GM13977 (cell line): ENCODE measurements at regions not wholly inside any gene's neighbourhood (a gene's known extent, or its start where the extent isn't known, plus 50 kb on each side); places are given as distances from the start of the nearest gene placed in this dataset.

Experiments used
- DNase-seq: peaks from one replicate; pipeline ENCODE4 v3.0.0; 2012; ENCODE audit warnings: low spot score
- in situ Hi-C: fragments of 300-500 bp; cut with MboI; formaldehyde crosslinking; loops from one replicate; pipeline ENCODE4 v1.12.0; 2022; ENCODE audit warnings: low sequenced_read_pairs, low pct_unique_long_range_greater_than_20kb, mixed read lengths, inconsistent platforms; ENCODE audit not compliant: unreplicated experiment
- TF ChIP-seq, protein P1 (sequence below): IDR thresholded peaks from 2 replicates; pipeline ENCODE4 v1.5.1; 2012; ENCODE audit warnings: mild to moderate bottlenecking, control low read depth; ENCODE audit not compliant: insufficient read depth; ENCODE audit errors: extremely low read depth, missing control alignments

DNA sequence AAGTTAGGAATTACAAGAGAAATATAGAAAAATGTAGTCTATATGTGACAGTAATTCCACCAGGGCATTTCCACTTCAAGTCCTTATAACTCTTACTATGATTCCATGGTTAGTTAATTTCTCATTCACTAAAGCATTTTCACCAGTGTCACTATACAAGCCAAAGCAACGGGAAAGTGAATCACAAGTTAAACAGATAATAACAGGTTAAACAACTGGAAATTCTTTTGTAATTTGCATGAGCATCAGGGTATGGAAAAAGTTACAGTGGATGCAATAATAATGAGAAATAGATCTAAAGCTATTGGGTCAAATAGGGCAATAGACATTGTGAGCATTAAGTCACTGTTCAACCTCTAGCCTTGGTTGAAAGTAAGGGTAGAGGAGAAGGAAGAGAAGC is 88.9 kb upstream of the ST6GAL2 start:
- no peak for DNase-seq
- TF ChIP-seq, protein P1, sequence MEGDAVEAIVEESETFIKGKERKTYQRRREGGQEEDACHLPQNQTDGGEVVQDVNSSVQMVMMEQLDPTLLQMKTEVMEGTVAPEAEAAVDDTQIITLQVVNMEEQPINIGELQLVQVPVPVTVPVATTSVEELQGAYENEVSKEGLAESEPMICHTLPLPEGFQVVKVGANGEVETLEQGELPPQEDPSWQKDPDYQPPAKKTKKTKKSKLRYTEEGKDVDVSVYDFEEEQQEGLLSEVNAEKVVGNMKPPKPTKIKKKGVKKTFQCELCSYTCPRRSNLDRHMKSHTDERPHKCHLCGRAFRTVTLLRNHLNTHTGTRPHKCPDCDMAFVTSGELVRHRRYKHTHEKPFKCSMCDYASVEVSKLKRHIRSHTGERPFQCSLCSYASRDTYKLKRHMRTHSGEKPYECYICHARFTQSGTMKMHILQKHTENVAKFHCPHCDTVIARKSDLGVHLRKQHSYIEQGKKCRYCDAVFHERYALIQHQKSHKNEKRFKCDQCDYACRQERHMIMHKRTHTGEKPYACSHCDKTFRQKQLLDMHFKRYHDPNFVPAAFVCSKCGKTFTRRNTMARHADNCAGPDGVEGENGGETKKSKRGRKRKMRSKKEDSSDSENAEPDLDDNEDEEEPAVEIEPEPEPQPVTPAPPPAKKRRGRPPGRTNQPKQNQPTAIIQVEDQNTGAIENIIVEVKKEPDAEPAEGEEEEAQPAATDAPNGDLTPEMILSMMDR, result no peak
- in situ Hi-C loops, result no loop called here

DNA sequence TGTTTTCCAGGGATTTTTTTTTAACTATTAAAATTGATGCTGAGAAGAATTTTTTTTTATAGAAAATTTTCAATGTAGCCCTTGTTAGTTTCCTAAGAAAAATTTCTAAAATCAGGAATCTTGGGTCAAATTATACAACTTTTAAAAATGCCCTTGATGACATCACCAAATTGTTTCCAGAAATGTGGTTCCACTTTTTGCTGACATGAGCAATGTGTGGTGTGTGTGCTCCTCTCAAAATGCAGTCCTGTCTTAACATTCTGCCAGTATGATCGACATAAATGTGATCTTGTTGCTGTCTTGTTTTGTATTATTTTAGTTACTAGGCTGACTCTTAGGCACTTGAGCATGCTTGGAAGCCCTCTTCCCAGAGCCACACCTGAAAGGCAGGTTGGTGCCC is 89.7 kb upstream of the ST6GAL2 start:
- TF ChIP-seq, protein P1, result no peak
- in situ Hi-C loops, result no loop called here
- DNase-seq, result no peak

GRCh38 chr2:106976548-106976947 is 90.6 kb upstream of the ST6GAL2 start:
- no peak for DNase-seq
- in situ Hi-C loops, result no loop called here
- TF ChIP-seq, protein P1, result no peak

DNA sequence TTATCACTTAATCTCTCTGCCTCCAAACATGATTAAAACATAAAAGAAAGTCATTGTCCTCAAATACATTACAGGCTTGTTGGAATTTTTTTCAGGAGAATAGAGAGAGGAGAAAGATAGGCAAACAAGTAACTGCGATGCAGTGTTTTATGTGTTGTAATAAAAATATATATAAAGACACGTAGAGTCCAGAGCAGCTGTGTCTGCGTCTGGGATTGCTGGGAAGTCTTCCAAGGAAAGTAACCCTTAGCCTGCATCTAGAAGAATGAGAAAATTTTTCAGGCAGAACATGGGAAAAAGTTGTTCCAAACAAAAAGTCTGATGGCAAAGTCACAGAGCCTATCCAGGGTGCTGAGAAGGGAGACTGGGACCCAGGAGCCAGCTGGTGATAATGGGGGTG is 91.8 kb upstream of the ST6GAL2 start:
- no peak for DNase-seq
- in situ Hi-C loops, result no loop called here
- TF ChIP-seq, protein P1, result no peak

GRCh38 chr2:106978647-106979046 is 92.7 kb upstream of the ST6GAL2 start:
- TF ChIP-seq, protein P1, result no peak
- no peak for DNase-seq
- in situ Hi-C loops, result no loop called here

- no peak for DNase-seq
- TF ChIP-seq, protein P1, result no peak
- in situ Hi-C loops, result no loop called here
Observed at GRCh38 chr2:106981491-106981890, 95.5 kb upstream of the ST6GAL2 start.

GRCh38 chr2:106982350-106982749 is 96.4 kb upstream of the ST6GAL2 start:
- in situ Hi-C loops, result no loop called here
- no peak for DNase-seq
- TF ChIP-seq, protein P1, result no peak
